ENCODE measurements at regions not wholly inside any gene's neighbourhood (a gene's known extent, or its start where the extent isn't known, plus 50 kb on each side); places are given as distances from the start of the nearest gene placed in this dataset.

DNA sequence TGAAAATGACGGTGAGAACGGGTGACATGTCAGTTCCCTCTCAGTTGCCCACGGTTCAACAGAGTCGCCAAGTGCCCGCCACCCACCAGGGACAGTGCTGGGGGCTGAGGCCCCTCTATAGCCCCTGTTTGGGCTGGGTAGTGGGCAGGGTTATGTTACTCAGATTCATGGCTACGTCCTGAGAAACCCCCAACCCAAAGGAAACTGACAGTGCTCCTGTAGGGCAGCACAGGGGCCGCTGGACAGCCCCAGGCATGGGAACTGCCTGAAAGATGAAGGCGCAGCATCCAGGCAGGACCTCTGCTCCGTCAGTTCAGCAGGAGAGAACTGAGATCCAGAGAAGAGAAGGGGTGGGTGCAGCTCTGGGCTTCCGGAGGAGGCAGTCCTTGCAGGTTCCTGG, 118.9 kb upstream of the PMEPA1 start:
- no peak for DNase-seq
- no peak overlapping the region for H3K27ac ChIP-seq (ENCODE audit: low read depth, low read length)
- no peak overlapping the region for H3K4ac ChIP-seq (ENCODE audit: low read depth, low read length)
- H3K9ac ChIP-seq (ENCODE audit: low read length) = no peak overlapping the region
- H3K4me2 ChIP-seq (ENCODE audit: low read length) = no peak overlapping the region
- no peak overlapping the region for H3K23ac ChIP-seq (ENCODE audit: low read length)
- H3K36me3 ChIP-seq (ENCODE audit: control insufficient read depth in 1 of 2, insufficient read depth in 2 of 2, low read length in 2 of 2) = no peaks in the 10 kb centered on the region
- H4K12ac ChIP-seq (ENCODE audit: low read depth, low read length) = no peak overlapping the region
- no peak overlapping the region for H4K91ac ChIP-seq (ENCODE audit: low read depth, low read length)
- H3K14ac ChIP-seq (ENCODE audit: low read length) = no peak overlapping the region
- H2AFZ ChIP-seq (ENCODE audit: insufficient read depth, low read length, poor library complexity) = no peak overlapping the region
- no peak overlapping the region for H3K4me3 ChIP-seq (ENCODE audit: low read depth, low read length)
- no CpG with 5 or more reads among the region's 10 CpGs for WGBS (ENCODE audit: extremely low coverage, insufficient coverage, insufficient read length)
- no peak overlapping the region for H4K8ac ChIP-seq (ENCODE audit: low read depth, low read length)
- H2AK5ac ChIP-seq (ENCODE audit: low read length) = no peak overlapping the region
- H3K9me3 ChIP-seq (ENCODE audit: insufficient read depth, low read depth, low read length) = no peaks in the 10 kb centered on the region
- H2BK12ac ChIP-seq (ENCODE audit: low read length) = no peak overlapping the region
- H3K79me1 ChIP-seq (ENCODE audit: low read length) = no peaks in the 10 kb centered on the region
- H3K18ac ChIP-seq (ENCODE audit: low read length) = no peak overlapping the region
- no peak overlapping the region for H2BK120ac ChIP-seq (ENCODE audit: insufficient read depth, low read length, poor library complexity)
- H2BK5ac ChIP-seq (ENCODE audit: low read depth, low read length, poor library complexity) = no peak overlapping the region
- no peaks in the 10 kb centered on the region for H3K79me2 ChIP-seq (ENCODE audit: control insufficient read depth, insufficient read depth, low read length, poor library complexity)
- H3K27me3 ChIP-seq (ENCODE audit: insufficient read depth, low read length) = no peaks in the 10 kb centered on the region
- H3K4me1 ChIP-seq (ENCODE audit: control insufficient read depth in 1 of 2, insufficient read depth in 2 of 2, low read length in 2 of 2) = peaks cover 3 to 4% of the 10 kb centered on the region in 2 experiments

DNA sequence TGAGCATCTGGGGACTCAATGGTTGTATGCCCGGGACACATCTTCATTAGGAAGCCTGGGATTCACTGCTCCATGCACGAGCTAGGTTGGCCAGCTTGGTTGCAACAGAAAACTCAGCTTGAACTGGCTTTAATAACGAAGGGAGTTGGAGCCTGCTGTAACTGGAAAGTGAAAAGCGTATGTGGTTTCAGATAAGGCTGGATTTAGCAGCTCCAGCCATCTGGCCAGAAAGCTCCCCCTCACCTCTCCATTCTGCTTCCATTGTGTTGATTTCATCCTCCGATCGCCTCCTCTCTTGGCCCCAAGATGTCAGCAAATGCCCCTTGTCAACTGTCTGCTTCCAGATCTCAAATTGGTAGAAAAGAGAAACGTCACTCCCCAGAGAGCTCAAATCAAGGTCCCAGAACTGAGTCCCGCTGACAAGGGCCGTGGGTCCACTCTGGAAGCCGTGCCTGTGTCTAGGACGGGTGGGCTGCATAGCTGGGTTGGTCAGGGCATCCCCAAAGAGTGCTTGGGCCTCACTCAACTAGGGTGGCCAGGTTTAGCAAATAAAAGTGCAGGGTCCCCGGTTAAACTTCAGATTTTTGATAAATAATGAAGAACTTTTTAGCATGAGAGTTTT, 117.0 kb upstream of the PMEPA1 start:
- no peak overlapping the region for H4K91ac ChIP-seq (ENCODE audit: low read depth, low read length)
- DNase-seq = no peak
- no peak overlapping the region for H3K4ac ChIP-seq (ENCODE audit: low read depth, low read length)
- no peak overlapping the region for H3K9ac ChIP-seq (ENCODE audit: low read length)
- H3K27ac ChIP-seq (ENCODE audit: low read depth, low read length) = no peak overlapping the region
- no peaks in the 10 kb centered on the region for H3K79me2 ChIP-seq (ENCODE audit: control insufficient read depth, insufficient read depth, low read length, poor library complexity)
- H3K23ac ChIP-seq (ENCODE audit: low read length) = no peak overlapping the region
- H3K79me1 ChIP-seq (ENCODE audit: low read length) = no peaks in the 10 kb centered on the region
- no peaks in the 10 kb centered on the region for H3K9me3 ChIP-seq (ENCODE audit: insufficient read depth, low read depth, low read length)
- no peak overlapping the region for H4K8ac ChIP-seq (ENCODE audit: low read depth, low read length)
- H2BK5ac ChIP-seq (ENCODE audit: low read depth, low read length, poor library complexity) = no peak overlapping the region
- WGBS (ENCODE audit: extremely low coverage, insufficient coverage, insufficient read length) = no CpG with 5 or more reads among the region's 12 CpGs
- H3K36me3 ChIP-seq (ENCODE audit: control insufficient read depth in 1 of 2, insufficient read depth in 2 of 2, low read length in 2 of 2) = no peaks in the 10 kb centered on the region
- no peak overlapping the region for H3K4me3 ChIP-seq (ENCODE audit: low read depth, low read length)
- no peaks in the 10 kb centered on the region for H3K27me3 ChIP-seq (ENCODE audit: insufficient read depth, low read length)
- no peak overlapping the region for H2BK12ac ChIP-seq (ENCODE audit: low read length)
- H3K4me2 ChIP-seq (ENCODE audit: low read length) = no peak overlapping the region
- peaks cover 4 to 5% of the 10 kb centered on the region in 2 experiments for H3K4me1 ChIP-seq (ENCODE audit: control insufficient read depth in 1 of 2, insufficient read depth in 2 of 2, low read length in 2 of 2)
- H2BK120ac ChIP-seq (ENCODE audit: insufficient read depth, low read length, poor library complexity) = no peak overlapping the region
- H2AFZ ChIP-seq (ENCODE audit: insufficient read depth, low read length, poor library complexity) = no peak overlapping the region
- no peak overlapping the region for H3K18ac ChIP-seq (ENCODE audit: low read length)
- H3K14ac ChIP-seq (ENCODE audit: low read length) = no peak overlapping the region
- H2AK5ac ChIP-seq (ENCODE audit: low read length) = no peak overlapping the region
- no peak overlapping the region for H4K12ac ChIP-seq (ENCODE audit: low read depth, low read length)

DNA sequence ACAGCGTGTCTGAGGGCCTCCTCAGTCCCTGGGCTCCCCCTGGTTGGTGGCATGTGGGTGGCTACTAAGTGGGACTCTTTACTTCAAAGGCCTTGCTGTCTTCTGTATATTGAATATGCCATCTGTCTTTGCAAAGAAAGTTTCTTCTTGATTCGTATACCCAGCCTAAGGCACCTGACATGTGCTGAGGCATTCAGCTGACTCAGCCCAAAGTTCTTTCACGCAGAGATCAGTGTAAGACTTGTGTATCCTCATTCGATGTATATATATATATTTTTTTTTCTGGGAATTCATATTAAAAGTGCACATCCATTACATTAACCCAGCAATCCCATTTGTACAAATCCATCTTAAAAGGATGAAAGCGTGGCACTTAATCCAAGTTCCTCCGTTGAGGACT, 115.1 kb upstream of the PMEPA1 start:
- Histone ChIP-seq H3K27me3 (ENCODE audit: insufficient read depth, low read length) (no peaks in the 10 kb centered on the region), H3K27ac (ENCODE audit: low read depth, low read length) (no peak overlapping the region), H2AFZ (ENCODE audit: insufficient read depth, low read length, poor library complexity) (no peak overlapping the region), H2BK5ac (ENCODE audit: low read depth, low read length, poor library complexity) (no peak overlapping the region), H3K9ac (ENCODE audit: low read length) (no peak overlapping the region), H4K91ac (ENCODE audit: low read depth, low read length) (no peak overlapping the region), H3K4ac (ENCODE audit: low read depth, low read length) (no peak overlapping the region), H4K8ac (ENCODE audit: low read depth, low read length) (no peak overlapping the region), H3K4me3 (ENCODE audit: low read depth, low read length) (no peak overlapping the region), H3K79me1 (ENCODE audit: low read length) (no peaks in the 10 kb centered on the region), H3K36me3 (ENCODE audit: control insufficient read depth in 1 of 2, insufficient read depth in 2 of 2, low read length in 2 of 2) (no peaks in the 10 kb centered on the region), H3K23ac (ENCODE audit: low read length) (no peak overlapping the region), H2BK12ac (ENCODE audit: low read length) (no peak overlapping the region), H3K9me3 (ENCODE audit: insufficient read depth, low read depth, low read length) (no peaks in the 10 kb centered on the region), H2AK5ac (ENCODE audit: low read length) (no peak overlapping the region), H2BK120ac (ENCODE audit: insufficient read depth, low read length, poor library complexity) (no peak overlapping the region), H3K4me2 (ENCODE audit: low read length) (no peak overlapping the region), H3K4me1 (ENCODE audit: control insufficient read depth in 1 of 2, insufficient read depth in 2 of 2, low read length in 2 of 2) (peaks cover 4 to 6% of the 10 kb centered on the region in 2 experiments), H3K18ac (ENCODE audit: low read length) (no peak overlapping the region), H3K14ac (ENCODE audit: low read length) (no peak overlapping the region), H3K79me2 (ENCODE audit: control insufficient read depth, insufficient read depth, low read length, poor library complexity) (no peaks in the 10 kb centered on the region), H4K12ac (ENCODE audit: low read depth, low read length) (no peak overlapping the region)
- no CpG with 5 or more reads among the region's 6 CpGs for WGBS (ENCODE audit: extremely low coverage, insufficient coverage, insufficient read length)
- DNase-seq = no peak

DNA sequence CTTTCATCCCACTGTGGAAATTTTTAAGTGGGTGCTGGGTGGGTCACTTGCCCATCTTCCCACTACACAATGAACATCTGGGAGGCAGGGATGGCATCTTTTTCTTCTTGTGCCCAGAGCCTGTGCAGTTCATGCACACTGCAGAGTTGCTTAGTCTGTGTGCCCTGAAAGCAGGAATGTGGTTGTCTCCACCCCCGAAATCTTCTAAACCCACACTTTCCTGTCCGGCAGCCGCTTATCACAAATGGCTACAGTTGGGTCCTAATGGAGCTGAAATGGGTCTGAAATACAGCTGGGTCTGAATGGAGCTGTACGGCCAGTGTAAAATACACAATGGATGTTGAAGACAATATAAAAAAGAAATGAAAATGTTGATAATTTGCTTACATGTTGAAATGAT, 112.1 kb upstream of the PMEPA1 start:
- H4K12ac ChIP-seq (ENCODE audit: low read depth, low read length) = no peak overlapping the region
- H3K4ac ChIP-seq (ENCODE audit: low read depth, low read length) = no peak overlapping the region
- H3K18ac ChIP-seq (ENCODE audit: low read length) = no peak overlapping the region
- H3K79me1 ChIP-seq (ENCODE audit: low read length) = peaks cover 2% of the 10 kb centered on the region
- no peak overlapping the region for H2BK120ac ChIP-seq (ENCODE audit: insufficient read depth, low read length, poor library complexity)
- no peak overlapping the region for H3K9ac ChIP-seq (ENCODE audit: low read length)
- H2AK5ac ChIP-seq (ENCODE audit: low read length) = no peak overlapping the region
- no peak overlapping the region for H3K4me3 ChIP-seq (ENCODE audit: low read depth, low read length)
- H3K9me3 ChIP-seq (ENCODE audit: insufficient read depth, low read depth, low read length) = no peaks in the 10 kb centered on the region
- H3K23ac ChIP-seq (ENCODE audit: low read length) = no peak overlapping the region
- H3K36me3 ChIP-seq (ENCODE audit: control insufficient read depth in 1 of 2, insufficient read depth in 2 of 2, low read length in 2 of 2) = no peaks in the 10 kb centered on the region
- H2AFZ ChIP-seq (ENCODE audit: insufficient read depth, low read length, poor library complexity) = no peak overlapping the region
- H3K14ac ChIP-seq (ENCODE audit: low read length) = no peak overlapping the region
- H2BK5ac ChIP-seq (ENCODE audit: low read depth, low read length, poor library complexity) = no peak overlapping the region
- no peak overlapping the region for H4K8ac ChIP-seq (ENCODE audit: low read depth, low read length)
- no peak overlapping the region for H3K27ac ChIP-seq (ENCODE audit: low read depth, low read length)
- no peak overlapping the region for H4K91ac ChIP-seq (ENCODE audit: low read depth, low read length)
- DNase-seq = no peak
- H3K27me3 ChIP-seq (ENCODE audit: insufficient read depth, low read length) = no peaks in the 10 kb centered on the region
- H2BK12ac ChIP-seq (ENCODE audit: low read length) = no peak overlapping the region
- no peaks in the 10 kb centered on the region for H3K79me2 ChIP-seq (ENCODE audit: control insufficient read depth, insufficient read depth, low read length, poor library complexity)
- no peak overlapping the region for H3K4me2 ChIP-seq (ENCODE audit: low read length)
- WGBS (ENCODE audit: extremely low coverage, insufficient coverage, insufficient read length) = no CpG with 5 or more reads among the region's 4 CpGs
- peaks cover 9 to 12% of the 10 kb centered on the region in 2 experiments for H3K4me1 ChIP-seq (ENCODE audit: control insufficient read depth in 1 of 2, insufficient read depth in 2 of 2, low read length in 2 of 2)
